ENCODE measurements at regions not wholly inside any gene's neighbourhood (a gene's known extent, or its start where the extent isn't known, plus 50 kb on each side); places are given as distances from the start of the nearest gene placed in this dataset.

DNA sequence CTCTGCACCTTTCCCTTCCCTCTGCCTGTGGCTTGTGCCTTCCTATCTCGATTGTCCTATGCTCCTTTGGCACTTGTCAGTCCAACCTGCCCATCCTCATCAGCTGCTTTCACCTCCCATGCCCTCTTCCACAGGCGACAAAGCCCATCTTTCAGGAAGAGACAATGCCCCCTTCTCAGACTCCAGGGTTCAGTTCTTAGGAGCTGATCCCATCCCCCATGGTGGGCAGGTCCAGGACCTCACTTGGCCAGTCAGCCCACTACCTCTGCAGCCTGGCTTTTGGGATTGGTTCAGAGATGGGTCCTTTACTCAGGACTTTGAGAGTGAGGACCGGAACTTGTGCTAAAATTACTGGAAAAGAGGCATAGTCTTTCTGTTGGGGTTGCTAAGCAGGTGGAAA, 74.0 kb upstream of the NANOS1 start:
- TF ChIP-seq, protein P1, sequence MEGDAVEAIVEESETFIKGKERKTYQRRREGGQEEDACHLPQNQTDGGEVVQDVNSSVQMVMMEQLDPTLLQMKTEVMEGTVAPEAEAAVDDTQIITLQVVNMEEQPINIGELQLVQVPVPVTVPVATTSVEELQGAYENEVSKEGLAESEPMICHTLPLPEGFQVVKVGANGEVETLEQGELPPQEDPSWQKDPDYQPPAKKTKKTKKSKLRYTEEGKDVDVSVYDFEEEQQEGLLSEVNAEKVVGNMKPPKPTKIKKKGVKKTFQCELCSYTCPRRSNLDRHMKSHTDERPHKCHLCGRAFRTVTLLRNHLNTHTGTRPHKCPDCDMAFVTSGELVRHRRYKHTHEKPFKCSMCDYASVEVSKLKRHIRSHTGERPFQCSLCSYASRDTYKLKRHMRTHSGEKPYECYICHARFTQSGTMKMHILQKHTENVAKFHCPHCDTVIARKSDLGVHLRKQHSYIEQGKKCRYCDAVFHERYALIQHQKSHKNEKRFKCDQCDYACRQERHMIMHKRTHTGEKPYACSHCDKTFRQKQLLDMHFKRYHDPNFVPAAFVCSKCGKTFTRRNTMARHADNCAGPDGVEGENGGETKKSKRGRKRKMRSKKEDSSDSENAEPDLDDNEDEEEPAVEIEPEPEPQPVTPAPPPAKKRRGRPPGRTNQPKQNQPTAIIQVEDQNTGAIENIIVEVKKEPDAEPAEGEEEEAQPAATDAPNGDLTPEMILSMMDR (IDR thresholded peaks at IDR 0.05) = no peak
- TF ChIP-seq POLR2AphosphoS5 (IDR thresholded peaks at IDR 0.05) = no peak
- no peak overlapping the region for H3K4me3 ChIP-seq
- peaks cover 0 to 35% (median 19%) of the 10 kb centered on the region in 3 donors for H3K4me1 ChIP-seq
- H3K9me3 ChIP-seq = no peaks in the 10 kb centered on the region
- no peak overlapping the region for H3K27ac ChIP-seq
- WGBS, 2 donors (ENCODE audit: low coverage in 1 of 2) = 88 to 94% methylated on average over 2 of the region's 3 CpGs
- H3K27me3 ChIP-seq = no peaks in the 10 kb centered on the region
- ATAC-seq = no peak
- H3K36me3 ChIP-seq = no peaks in the 10 kb centered on the region

DNA sequence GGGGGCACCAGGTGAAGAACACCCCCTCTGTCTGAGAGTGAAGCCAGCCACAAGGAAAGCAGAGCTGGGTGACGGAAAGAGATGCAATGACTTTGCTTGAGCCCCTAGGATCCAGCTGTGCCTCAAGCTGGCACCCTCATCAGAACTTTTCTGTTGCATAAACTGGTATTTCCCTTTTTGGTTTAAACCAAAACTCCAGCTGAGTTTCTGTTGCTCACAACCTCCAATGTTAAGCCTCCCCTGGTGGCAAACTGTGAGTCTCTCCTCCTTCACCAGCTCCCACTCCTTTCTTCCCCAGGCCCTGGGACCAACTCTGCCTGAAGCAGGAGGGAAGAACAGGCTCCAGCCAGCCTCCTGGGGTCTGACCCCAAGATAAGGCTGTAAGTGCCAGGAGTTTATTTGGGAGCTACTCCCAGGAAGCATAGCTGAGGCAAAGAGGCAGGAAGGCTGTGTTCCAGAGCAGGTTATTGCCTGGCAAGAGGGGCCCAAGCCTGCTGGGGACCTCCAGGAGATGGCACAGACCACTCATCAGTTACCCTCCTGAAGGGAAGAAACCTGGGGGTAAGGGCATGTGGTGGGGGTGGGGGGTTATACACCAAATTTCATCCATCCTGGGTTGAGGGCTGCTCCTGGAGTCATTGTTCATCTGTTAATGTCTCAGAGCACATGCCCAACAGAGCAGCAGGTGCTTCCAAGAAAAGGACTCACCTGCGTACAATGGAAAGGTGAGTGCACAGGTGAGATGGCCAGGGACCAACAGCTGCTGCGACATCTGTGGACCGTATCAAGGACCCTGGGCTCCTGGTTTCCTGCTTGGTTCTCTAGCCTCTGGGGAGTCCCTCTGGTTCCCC, 73.3 kb upstream of the NANOS1 start:
- H3K4me3 ChIP-seq = no peak overlapping the region
- WGBS, 2 donors (ENCODE audit: low coverage in 1 of 2) = 80% methylated on average over 2 of the region's 4 CpGs; no CpG with 5 or more reads in 1 of the 2 donors
- no peak for ATAC-seq

DNA sequence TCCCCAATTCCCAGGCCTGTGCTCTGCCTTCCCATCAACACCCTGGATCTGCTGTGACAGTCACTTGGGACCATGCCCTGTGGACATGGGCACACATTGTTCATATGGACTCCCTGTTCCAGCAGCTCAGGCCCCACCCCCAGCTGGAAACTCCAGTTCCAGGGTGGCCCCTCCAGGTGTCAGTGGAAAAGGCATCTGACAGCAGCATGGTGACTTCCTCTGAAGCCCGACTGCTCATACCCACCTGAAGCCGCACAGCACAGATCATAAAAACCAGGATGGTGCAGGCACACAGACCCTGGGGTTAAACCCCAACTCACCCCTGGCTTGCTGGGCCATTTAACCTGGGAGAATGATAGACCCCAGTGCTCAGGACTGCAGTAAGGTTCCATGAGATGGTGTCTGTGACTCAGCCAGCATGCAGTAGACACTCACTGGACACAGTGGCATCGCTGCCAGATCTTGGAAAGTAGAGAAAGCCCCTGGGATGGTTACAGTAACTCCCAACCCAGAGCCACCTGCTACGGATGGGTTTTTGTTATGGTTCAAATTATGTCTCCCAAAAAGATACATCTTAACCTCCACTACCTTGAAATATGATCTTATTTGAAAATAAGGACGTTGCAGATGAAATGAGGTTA, 72.6 kb upstream of the NANOS1 start:
- TF ChIP-seq, protein P1 (IDR thresholded peaks at IDR 0.05) = no peak
- TF ChIP-seq POLR2AphosphoS5 (IDR thresholded peaks at IDR 0.05) (no peak), EP300 (IDR thresholded peaks at IDR 0.05) (no peak), POLR2A (IDR thresholded peaks at IDR 0.05) (no peak)
- ATAC-seq = no peak
- Histone ChIP-seq H3K4me3 (no peak overlapping the region), H3K27ac (no peak overlapping the region), H3K36me3 (no peaks in the 10 kb centered on the region), H3K9me3 (no peaks in the 10 kb centered on the region), H3K4me1 (peaks cover 0 to 35% (median 19%) of the 10 kb centered on the region in 3 donors), H3K27me3 (no peaks in the 10 kb centered on the region)
- WGBS, 2 donors (ENCODE audit: low coverage in 1 of 2) = 80 to 86% methylated on average over 2 to 3 of the region's 5 CpGs

More for the DNA sequence above, 73.3 kb upstream of the NANOS1 start:
- Histone ChIP-seq H3K36me3 (no peaks in the 10 kb centered on the region), H3K4me1 (peaks cover 0 to 35% (median 19%) of the 10 kb centered on the region in 3 donors), H3K27ac (no peak overlapping the region), H3K9me3 (no peaks in the 10 kb centered on the region), H3K27me3 (no peaks in the 10 kb centered on the region)
- TF ChIP-seq POLR2A (IDR thresholded peaks at IDR 0.05) = no peak
- TF ChIP-seq EP300 (IDR thresholded peaks at IDR 0.05) = no peak
- TF ChIP-seq POLR2AphosphoS5 (IDR thresholded peaks at IDR 0.05) = no peak
- TF ChIP-seq, protein P1 (IDR thresholded peaks at IDR 0.05) = no peak

DNA sequence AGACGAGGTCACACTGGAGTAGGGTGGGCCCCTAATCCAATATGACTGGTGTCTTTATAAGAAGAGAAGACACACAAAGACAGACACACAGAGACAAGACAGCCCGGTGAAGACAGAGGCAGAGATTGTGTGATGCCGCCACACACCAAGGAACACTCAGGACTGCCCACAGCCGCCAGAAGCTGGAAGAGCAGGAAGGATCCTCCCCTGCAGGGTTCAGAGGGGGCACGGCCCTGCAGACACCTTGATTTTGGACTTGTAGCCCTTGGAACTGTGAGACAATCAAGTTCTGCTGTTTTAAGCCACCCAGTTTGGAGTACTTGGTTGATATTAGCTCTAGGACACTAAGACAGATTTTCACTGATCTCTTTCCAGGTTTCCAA, 72.1 kb upstream of the NANOS1 start:
- Histone ChIP-seq H3K27me3 (no peaks in the 10 kb centered on the region), H3K36me3 (no peaks in the 10 kb centered on the region), H3K4me1 (peaks cover 0 to 35% (median 19%) of the 10 kb centered on the region in 3 donors), H3K9me3 (no peaks in the 10 kb centered on the region), H3K4me3 (no peak overlapping the region), H3K27ac (no peak overlapping the region)
- WGBS, 2 donors (ENCODE audit: low coverage in 1 of 2) = 87 to 93% methylated on average over 3 to 4 of the region's 5 CpGs
- no peak for ATAC-seq
- TF ChIP-seq EP300 (IDR thresholded peaks at IDR 0.05) = no peak
- TF ChIP-seq POLR2AphosphoS5 (IDR thresholded peaks at IDR 0.05) = no peak
- no peak for TF ChIP-seq POLR2A (IDR thresholded peaks at IDR 0.05)
- TF ChIP-seq, protein P1 (IDR thresholded peaks at IDR 0.05) = no peak

Data from gastroesophageal sphincter (tissue), 4 donors.